B cell (primary cell): ENCODE measurements at regions not wholly inside any gene's neighbourhood (a gene's known extent, or its start where the extent isn't known, plus 50 kb on each side); places are given as distances from the start of the nearest gene placed in this dataset.

ENCODE experiments used
- ATAC-seq: fragments of 200-7000 bp; cut with Tn5 transposase; one replicate; pipeline ENCODE4 v1.10.0; 2021; ENCODE audit warnings: low read depth, mild to moderate bottlenecking, moderate number of reproducible peaks, moderate library complexity
- CTCF ChIA-PET: fragments of 350-600 bp; sonication (Branson Sonifier 250); formaldehyde crosslinking; loops from one replicate; lab custom pipeline; 2021; ENCODE audit warnings: antibody characterized with exemption, inconsistent platforms; lab: Charles Lee
- POLR2A ChIA-PET: fragments of 350-600 bp; sonication (Branson Sonifier 250); formaldehyde crosslinking; loops from one replicate; lab custom pipeline; 2021; ENCODE audit warnings: antibody characterized with exemption; lab: Charles Lee
- DNase-seq: peaks from one replicate; pipeline ENCODE4 v3.0.0; 2013
- H2AFZ ChIP-seq: 2 replicates; pipeline ENCODE4 v1.6.1; 2012; ENCODE audit warnings: mild to moderate bottlenecking, low read depth, low read length; ENCODE audit not compliant: insufficient read depth, poor library complexity, severe bottlenecking
- H3K27ac ChIP-seq, 2 donors: 1 replicate in 1 of 2; 2 replicates in 1 of 2; pipeline ENCODE4 v1.5.1; 2012 to 2013; ENCODE audit warnings: low read length in 2 of 2, mild to moderate bottlenecking in 2 of 2, moderate library complexity in 1 of 2
- H3K27me3 ChIP-seq, 4 experiments: fragments of 200-600 bp in 1 of 4; sonication (generic) in 1 of 4; replicated peaks in 1 of 4; 1 replicate in 2 of 4; 2 replicates in 2 of 4; pipeline versions ENCODE4 v1.6.1 to v1.7.0; 2013 to 2016; ENCODE audit warnings: low read length in 3 of 4, mild to moderate bottlenecking in 2 of 4, mixed read lengths in 1 of 4, moderate library complexity in 1 of 4; ENCODE audit not compliant: insufficient read depth in 4 of 4, control insufficient read depth in 3 of 4; ENCODE audit errors: control extremely low read depth in 1 of 4
- H3K36me3 ChIP-seq, 2 experiments: replicated peaks in 1 of 2; 1 replicate in 1 of 2; 2 replicates in 1 of 2; pipeline versions ENCODE4 v1.6.1 to v1.7.1; 2013; ENCODE audit warnings: low read length in 1 of 2; ENCODE audit not compliant: insufficient read depth in 2 of 2, control insufficient read depth in 1 of 2; ENCODE audit errors: control extremely low read depth in 1 of 2, extremely low read depth in 1 of 2
- H3K4me1 ChIP-seq, 2 donors: fragments of 200-600 bp in 1 of 2; sonication (generic) in 1 of 2; 1 replicate in 1 of 2; 2 replicates in 1 of 2; pipeline versions ENCODE4 v1.5.1 to v1.6.1; 2013 to 2017; ENCODE audit warnings: low read length in 2 of 2; ENCODE audit not compliant: control insufficient read depth in 2 of 2, insufficient read depth in 2 of 2
- H3K4me2 ChIP-seq: replicated peaks from 2 replicates; pipeline ENCODE3; 2012; ENCODE audit warnings: mild to moderate bottlenecking, low read depth, low read length; ENCODE audit not compliant: poor library complexity, severe bottlenecking
- H3K4me3 ChIP-seq, 5 experiments: fragments of 200-600 bp in 1 of 5; sonication (generic) in 1 of 5; 1 replicate in 3 of 5; 2 replicates in 2 of 5; pipeline versions ENCODE4 v1.5.1 to v1.7.0; 2011 to 2016; ENCODE audit warnings: low read length in 4 of 5, mild to moderate bottlenecking in 4 of 5, low read depth in 2 of 5, control low read depth in 1 of 5, moderate library complexity in 1 of 5; ENCODE audit not compliant: insufficient read depth in 1 of 5; ENCODE audit errors: control extremely low read depth in 1 of 5, extremely low read depth in 1 of 5
- H3K79me2 ChIP-seq: fragments of 200-600 bp; sonication (generic); one replicate; pipeline ENCODE4 v1.6.0; 2016; ENCODE audit warnings: low read length; ENCODE audit not compliant: control insufficient read depth, insufficient read depth
- H3K9ac ChIP-seq: fragments of 200-600 bp; sonication (generic); 2 replicates; pipeline ENCODE4 v1.6.1; 2017; ENCODE audit warnings: mild to moderate bottlenecking, low read length, moderate library complexity
- H3K9me3 ChIP-seq, 3 donors: one replicate each; pipeline versions ENCODE4 v1.6.1 to v1.7.1; 2013; ENCODE audit warnings: low read length in 2 of 3; ENCODE audit not compliant: control insufficient read depth in 2 of 3, insufficient read depth in 1 of 3; ENCODE audit errors: control extremely low read depth in 1 of 3
- H4K20me1 ChIP-seq: 2 replicates; pipeline ENCODE4 v1.6.0; 2012; ENCODE audit warnings: mild to moderate bottlenecking, low read length; ENCODE audit not compliant: insufficient read depth, control insufficient read depth, poor library complexity, severe bottlenecking
- H3K27ac Mint-ChIP-seq: one replicate; pipeline ENCODE4 v1.8.0; 2021; ENCODE audit warnings: mixed read lengths
- H3K27me3 Mint-ChIP-seq: one replicate; pipeline ENCODE4 v1.8.0; 2021; ENCODE audit warnings: mixed read lengths
- H3K4me1 Mint-ChIP-seq: one replicate; pipeline ENCODE4 v1.8.0; 2021; ENCODE audit warnings: mixed read lengths
- H3K4me3 Mint-ChIP-seq: one replicate; pipeline ENCODE4 v1.8.0; 2021; ENCODE audit warnings: mixed read lengths
- H3K9me3 Mint-ChIP-seq: one replicate; pipeline ENCODE4 v1.8.0; 2022; ENCODE audit warnings: mixed read lengths; ENCODE audit not compliant: insufficient read depth
- EZH2 ChIP-seq: IDR thresholded peaks from 2 replicates; pipeline ENCODE4 v1.6.1; 2012; ENCODE audit warnings: borderline replicate concordance, low read depth, mild to moderate bottlenecking, moderate library complexity, low read length; ENCODE audit not compliant: insufficient read depth, poor library complexity, severe bottlenecking
- WGBS: methylation state at CpG from one replicate; pipeline ENCODE4 v1.1.5; 2013; ENCODE audit warnings: missing lambda C conversion rate; ENCODE audit not compliant: insufficient coverage; 5-methylcytosine and 5-hydroxymethylcytosine counted together
- intact Hi-C: fragments of 100-400 bp; cut with micrococcal nuclease; formaldehyde crosslinking; loops from one replicate; pipeline ENCODE4 v1.10.0; 2022
- TF ChIP-seq, protein P1 (sequence below): fragments of 200-600 bp; IDR thresholded peaks from one replicate; pipeline ENCODE4 v1.8.0; 2022; ENCODE audit warnings: antibody characterized with exemption, mild to moderate bottlenecking

DNA sequence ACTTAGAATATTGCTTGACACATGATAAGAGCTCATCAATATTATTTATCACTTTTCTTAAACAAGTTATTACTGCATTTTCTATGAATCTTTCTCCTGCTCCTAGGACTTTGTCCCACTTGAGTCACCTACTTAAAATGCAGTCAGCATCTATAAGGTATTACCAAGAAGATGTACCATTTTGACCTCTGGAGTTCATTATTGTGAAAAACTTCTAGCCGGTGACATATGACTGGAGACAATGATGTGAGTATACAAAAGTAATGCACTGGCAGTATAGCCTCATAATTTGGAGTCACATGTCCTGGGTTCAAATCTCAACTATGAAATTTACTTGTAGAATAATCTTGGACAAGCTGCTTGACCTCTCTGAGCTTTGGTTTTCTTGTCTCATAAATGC, 278.5 kb downstream of the PLPP3 start:
- TF ChIP-seq, protein P1, sequence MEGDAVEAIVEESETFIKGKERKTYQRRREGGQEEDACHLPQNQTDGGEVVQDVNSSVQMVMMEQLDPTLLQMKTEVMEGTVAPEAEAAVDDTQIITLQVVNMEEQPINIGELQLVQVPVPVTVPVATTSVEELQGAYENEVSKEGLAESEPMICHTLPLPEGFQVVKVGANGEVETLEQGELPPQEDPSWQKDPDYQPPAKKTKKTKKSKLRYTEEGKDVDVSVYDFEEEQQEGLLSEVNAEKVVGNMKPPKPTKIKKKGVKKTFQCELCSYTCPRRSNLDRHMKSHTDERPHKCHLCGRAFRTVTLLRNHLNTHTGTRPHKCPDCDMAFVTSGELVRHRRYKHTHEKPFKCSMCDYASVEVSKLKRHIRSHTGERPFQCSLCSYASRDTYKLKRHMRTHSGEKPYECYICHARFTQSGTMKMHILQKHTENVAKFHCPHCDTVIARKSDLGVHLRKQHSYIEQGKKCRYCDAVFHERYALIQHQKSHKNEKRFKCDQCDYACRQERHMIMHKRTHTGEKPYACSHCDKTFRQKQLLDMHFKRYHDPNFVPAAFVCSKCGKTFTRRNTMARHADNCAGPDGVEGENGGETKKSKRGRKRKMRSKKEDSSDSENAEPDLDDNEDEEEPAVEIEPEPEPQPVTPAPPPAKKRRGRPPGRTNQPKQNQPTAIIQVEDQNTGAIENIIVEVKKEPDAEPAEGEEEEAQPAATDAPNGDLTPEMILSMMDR, result no peak
- TF ChIP-seq EZH2, result no peak
- H3K36me3 ChIP-seq, result no peaks in the 10 kb centered on the region
- no peaks in the 10 kb centered on the region for H3K79me2 ChIP-seq
- H3K27ac Mint-ChIP-seq, result no peak overlapping the region
- POLR2A ChIA-PET, result interaction anchor here (0.8 kb wide), 1 partner anchor 122 kb away, joined by 6 read pairs; no protein-coding TSS in a partner anchor
- no peak overlapping the region for H3K4me3 ChIP-seq
- no peaks in the 10 kb centered on the region for H4K20me1 ChIP-seq
- no peak for ATAC-seq
- H3K4me3 Mint-ChIP-seq, result no peak overlapping the region
- peaks cover 4% of the 10 kb centered on the region for H3K27me3 Mint-ChIP-seq
- no peak overlapping the region for H3K4me2 ChIP-seq
- H3K9ac ChIP-seq, result no peak overlapping the region
- H3K27me3 ChIP-seq, result no peaks in the 10 kb centered on the region
- H2AFZ ChIP-seq, result no peak overlapping the region
- H3K9me3 ChIP-seq, result no peaks in the 10 kb centered on the region
- CTCF ChIA-PET, result no interaction called here
- 100% methylated on average over 1 of the region's 1 CpG for WGBS
- H3K4me1 Mint-ChIP-seq, result peaks cover 12% of the 10 kb centered on the region
- intact Hi-C loops, result no loop called here
- no peak for DNase-seq
- H3K27ac ChIP-seq, result no peak overlapping the region
- peaks cover 9 to 11% of the 10 kb centered on the region in 2 donors for H3K4me1 ChIP-seq
- no peaks in the 10 kb centered on the region for H3K9me3 Mint-ChIP-seq

DNA sequence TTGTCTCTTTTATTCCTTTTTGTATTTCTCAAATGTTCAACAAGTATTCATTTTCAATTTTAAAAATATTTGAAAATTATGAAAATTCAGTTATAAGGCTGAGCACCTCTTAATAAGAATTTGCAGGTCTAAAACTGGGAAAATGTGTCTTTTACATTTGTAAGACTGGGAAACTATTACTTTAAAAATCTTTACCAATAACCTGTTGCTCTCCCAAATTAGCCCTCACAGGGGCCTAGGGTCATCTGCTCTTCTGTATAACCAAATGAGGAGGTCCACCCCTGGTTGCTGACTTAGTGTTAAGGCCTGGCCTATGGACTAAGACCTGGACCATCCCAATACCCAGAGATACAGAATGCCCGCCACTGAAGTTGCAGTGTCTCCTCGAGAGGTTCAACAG, 280.5 kb downstream of the PLPP3 start:
- Mint-ChIP-seq H3K27me3 (no peaks in the 10 kb centered on the region), H3K27ac (no peak overlapping the region), H3K9me3 (no peaks in the 10 kb centered on the region), H3K4me1 (peaks cover 15% of the 10 kb centered on the region), H3K4me3 (no peak overlapping the region)
- Histone ChIP-seq H3K79me2 (no peaks in the 10 kb centered on the region), H4K20me1 (no peaks in the 10 kb centered on the region), H3K27me3 (no peaks in the 10 kb centered on the region), H3K27ac (no peak overlapping the region), H3K4me2 (no peak overlapping the region), H3K4me1 (peaks cover 9 to 12% of the 10 kb centered on the region in 2 donors), H3K9ac (no peak overlapping the region), H3K9me3 (no peaks in the 10 kb centered on the region), H3K36me3 (no peaks in the 10 kb centered on the region), H3K4me3 (no peak overlapping the region), H2AFZ (no peak overlapping the region)
- intact Hi-C loops, result no loop called here
- DNase-seq, result no peak
- CTCF ChIA-PET, result no interaction called here
- TF ChIP-seq, protein P1, result no peak
- TF ChIP-seq EZH2, result no peak
- ATAC-seq, result no peak
- WGBS, result 94% methylated on average over 2 of the region's 2 CpGs
- POLR2A ChIA-PET, result no interaction called here
